ENCODE measurements at regions not wholly inside any gene's neighbourhood (a gene's known extent, or its start where the extent isn't known, plus 50 kb on each side); places are given as distances from the start of the nearest gene placed in this dataset.

DNA sequence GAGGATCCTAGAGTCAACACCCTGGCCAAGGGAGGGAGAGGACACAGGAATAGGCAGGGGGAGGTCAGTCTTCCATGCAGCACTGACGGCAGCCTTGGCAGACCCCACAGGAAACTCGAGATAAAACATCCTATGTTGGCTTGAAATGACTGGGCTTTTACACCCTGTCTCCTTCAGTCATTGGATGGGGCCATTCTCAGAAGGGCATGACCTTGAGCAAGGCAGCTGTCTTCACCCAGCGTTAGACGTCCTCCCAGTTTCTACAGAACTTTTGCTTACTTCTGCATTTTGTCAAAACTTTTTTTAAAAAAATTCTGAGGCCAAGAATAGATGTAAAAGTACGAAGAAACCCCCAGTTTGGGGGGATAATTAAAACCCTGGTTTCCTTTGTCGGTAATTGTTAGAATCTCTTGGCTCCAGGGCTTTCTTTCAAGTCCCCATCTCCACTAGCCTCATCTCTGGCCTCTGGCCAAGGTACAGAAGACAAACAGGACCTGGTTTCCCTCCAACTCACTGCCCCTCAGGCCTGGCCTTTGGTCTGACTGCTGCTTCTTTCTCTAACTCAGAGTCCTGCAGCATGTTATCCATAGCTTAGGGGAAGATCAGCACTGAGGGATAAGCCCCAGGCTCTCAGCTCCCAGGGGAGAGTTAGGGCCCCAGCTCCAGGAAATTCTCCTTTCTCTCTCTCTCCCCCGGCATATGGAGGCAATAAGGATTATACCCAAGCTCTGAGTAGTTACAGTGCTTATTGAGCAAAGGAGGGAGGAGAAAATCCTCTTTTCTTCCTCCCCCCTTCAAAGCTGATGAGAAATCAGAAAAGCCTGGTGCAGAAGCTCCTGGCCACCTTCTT lies 51.6 kb upstream of the KCND3 start:
- no peaks in the 10 kb centered on the region for H3K4me1 Mint-ChIP-seq (ENCODE audit: low read depth)
- no peak overlapping the region for H3K27ac Mint-ChIP-seq
- no peaks in the 10 kb centered on the region for H3K36me3 Mint-ChIP-seq (ENCODE audit: low read depth)
- TF ChIP-seq, protein P1, sequence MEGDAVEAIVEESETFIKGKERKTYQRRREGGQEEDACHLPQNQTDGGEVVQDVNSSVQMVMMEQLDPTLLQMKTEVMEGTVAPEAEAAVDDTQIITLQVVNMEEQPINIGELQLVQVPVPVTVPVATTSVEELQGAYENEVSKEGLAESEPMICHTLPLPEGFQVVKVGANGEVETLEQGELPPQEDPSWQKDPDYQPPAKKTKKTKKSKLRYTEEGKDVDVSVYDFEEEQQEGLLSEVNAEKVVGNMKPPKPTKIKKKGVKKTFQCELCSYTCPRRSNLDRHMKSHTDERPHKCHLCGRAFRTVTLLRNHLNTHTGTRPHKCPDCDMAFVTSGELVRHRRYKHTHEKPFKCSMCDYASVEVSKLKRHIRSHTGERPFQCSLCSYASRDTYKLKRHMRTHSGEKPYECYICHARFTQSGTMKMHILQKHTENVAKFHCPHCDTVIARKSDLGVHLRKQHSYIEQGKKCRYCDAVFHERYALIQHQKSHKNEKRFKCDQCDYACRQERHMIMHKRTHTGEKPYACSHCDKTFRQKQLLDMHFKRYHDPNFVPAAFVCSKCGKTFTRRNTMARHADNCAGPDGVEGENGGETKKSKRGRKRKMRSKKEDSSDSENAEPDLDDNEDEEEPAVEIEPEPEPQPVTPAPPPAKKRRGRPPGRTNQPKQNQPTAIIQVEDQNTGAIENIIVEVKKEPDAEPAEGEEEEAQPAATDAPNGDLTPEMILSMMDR (IDR thresholded peaks at IDR 0.05), result no peak
- peaks cover 7% of the 10 kb centered on the region; the same call in 1 of the 2 replicates for H3K27me3 Mint-ChIP-seq (ENCODE audit: insufficient read depth)
- H3K9me3 Mint-ChIP-seq, result no peaks in the 10 kb centered on the region
- H3K4me3 Mint-ChIP-seq, result no peak overlapping the region
- DNase-seq, result no peak

DNA sequence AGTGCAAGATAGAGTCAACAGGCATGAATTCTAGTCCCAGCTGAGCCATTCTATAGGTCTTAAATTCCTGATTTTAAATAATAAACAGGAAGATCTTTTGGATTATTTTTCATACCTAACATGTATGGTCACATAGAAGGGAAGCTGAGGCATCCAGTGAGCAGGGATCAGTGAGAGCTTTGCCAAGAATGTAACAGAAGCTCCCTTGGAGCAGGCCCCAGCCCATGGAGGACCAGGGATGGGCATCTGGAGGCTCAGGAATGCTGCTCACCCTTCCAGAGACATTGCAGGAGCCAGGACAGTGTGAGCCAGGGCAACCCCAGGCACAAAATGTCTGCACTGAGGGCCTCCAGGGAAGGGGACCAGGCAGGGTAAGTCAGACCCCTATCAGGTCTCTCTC lies 54.4 kb upstream of the KCND3 start:
- Mint-ChIP-seq H3K27ac (no peak overlapping the region), H3K9me3 (no peaks in the 10 kb centered on the region), H3K36me3 (ENCODE audit: low read depth) (no peaks in the 10 kb centered on the region), H3K27me3 (ENCODE audit: insufficient read depth) (peaks cover 5% of the 10 kb centered on the region; the same call in 1 of the 2 replicates), H3K4me3 (no peak overlapping the region), H3K4me1 (ENCODE audit: low read depth) (no peaks in the 10 kb centered on the region)
- TF ChIP-seq, protein P1 (IDR thresholded peaks at IDR 0.05), result no peak
- DNase-seq, result no peak

DNA sequence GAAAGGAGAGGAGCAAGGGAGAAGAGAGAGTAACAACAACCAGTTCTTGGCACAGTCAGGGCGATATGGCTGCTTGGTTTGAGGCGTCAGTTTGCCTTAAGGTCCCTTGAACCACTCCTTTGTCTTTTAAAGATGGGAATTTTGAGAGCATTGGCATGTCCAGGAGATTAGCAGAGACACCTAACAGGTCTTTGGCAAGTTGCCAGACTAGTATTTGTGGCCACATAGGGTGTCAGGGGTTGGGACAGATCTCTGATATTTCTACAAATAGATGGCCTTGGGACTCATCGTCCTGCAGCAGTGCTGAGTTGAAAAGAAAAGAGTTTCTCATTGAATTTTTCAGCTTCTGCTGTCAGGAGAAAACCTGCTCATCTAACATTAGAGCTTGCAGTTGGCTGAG lies 55.3 kb upstream of the KCND3 start:
- DNase-seq, result no peak
- H3K27ac Mint-ChIP-seq, result no peak overlapping the region
- H3K4me1 Mint-ChIP-seq (ENCODE audit: low read depth), result no peaks in the 10 kb centered on the region
- no peaks in the 10 kb centered on the region for H3K9me3 Mint-ChIP-seq
- TF ChIP-seq, protein P1 (IDR thresholded peaks at IDR 0.05), result no peak
- H3K27me3 Mint-ChIP-seq (ENCODE audit: insufficient read depth), result peaks cover 5% of the 10 kb centered on the region; the same call in 1 of the 2 replicates
- no peak overlapping the region for H3K4me3 Mint-ChIP-seq
- no peaks in the 10 kb centered on the region for H3K36me3 Mint-ChIP-seq (ENCODE audit: low read depth)

DNA sequence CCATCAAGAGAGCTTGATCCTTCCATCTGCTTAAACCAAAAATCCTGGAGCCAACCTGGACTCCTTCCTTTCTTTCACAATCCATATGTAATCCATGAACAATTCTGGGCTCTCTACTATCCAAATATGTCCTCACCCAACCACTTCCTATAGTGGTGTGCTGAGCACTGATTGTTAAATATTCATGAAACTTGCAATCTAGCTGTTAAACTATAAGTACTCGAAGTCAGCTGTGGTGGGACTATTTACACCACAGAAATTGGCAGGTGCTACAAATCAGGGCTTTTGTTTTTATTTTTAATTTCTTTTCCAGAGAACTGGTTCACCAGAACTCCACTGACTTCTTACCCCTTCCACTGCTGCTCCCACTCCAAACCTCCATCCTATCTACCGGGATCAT lies 57.2 kb upstream of the KCND3 start:
- no peaks in the 10 kb centered on the region for H3K36me3 Mint-ChIP-seq (ENCODE audit: low read depth)
- DNase-seq, result no peak
- H3K4me1 Mint-ChIP-seq (ENCODE audit: low read depth), result no peaks in the 10 kb centered on the region
- H3K27ac Mint-ChIP-seq, result no peak overlapping the region
- TF ChIP-seq, protein P1 (IDR thresholded peaks at IDR 0.05), result no peak
- H3K9me3 Mint-ChIP-seq, result no peaks in the 10 kb centered on the region
- no peak overlapping the region for H3K4me3 Mint-ChIP-seq
- peaks cover 5% of the 10 kb centered on the region; the same call in 1 of the 2 replicates for H3K27me3 Mint-ChIP-seq (ENCODE audit: insufficient read depth)

DNA sequence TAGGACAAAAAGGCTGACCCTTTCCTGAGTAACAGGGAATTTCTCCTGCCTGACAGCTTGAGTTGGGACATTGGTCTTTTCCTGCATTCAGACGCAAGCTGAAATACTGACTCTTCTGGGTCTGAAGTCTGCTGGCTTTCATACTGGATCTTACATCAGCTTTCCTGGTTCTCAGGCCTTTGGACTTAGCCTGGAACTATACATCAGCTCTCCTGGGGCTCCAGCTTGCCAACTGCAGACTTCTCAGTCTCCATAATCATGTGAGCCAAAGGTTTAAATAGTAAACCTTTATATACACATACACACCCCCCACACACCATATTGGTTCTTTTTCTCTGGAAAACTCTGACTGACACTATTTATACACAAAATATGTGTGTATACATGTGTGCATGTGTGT lies 59.0 kb upstream of the KCND3 start:
- Mint-ChIP-seq H3K4me1 (ENCODE audit: low read depth) (no peaks in the 10 kb centered on the region), H3K36me3 (ENCODE audit: low read depth) (no peaks in the 10 kb centered on the region), H3K9me3 (no peaks in the 10 kb centered on the region), H3K4me3 (no peak overlapping the region), H3K27ac (no peak overlapping the region), H3K27me3 (ENCODE audit: insufficient read depth) (peaks cover 3% of the 10 kb centered on the region; the same call in 1 of the 2 replicates)
- TF ChIP-seq, protein P1 (IDR thresholded peaks at IDR 0.05), result no peak
- DNase-seq, result no peak

Data from HFFc6 (cell line).